Ascending aorta (tissue), 2 donors: ENCODE measurements at regions not wholly inside any gene's neighbourhood (a gene's known extent, or its start where the extent isn't known, plus 50 kb on each side); places are given as distances from the start of the nearest gene placed in this dataset.
"Not testable (repeated sequence)": the region's sequence is repeated elsewhere in the genome, so short reads cannot be mapped to it uniquely, and the experiment has no call there.

ENCODE experiments used
- DNase-seq, 2 donors: peaks; one replicate each; pipeline ENCODE4 v3.0.0-alpha.2; 2019; ENCODE audit warnings: low spot score in 2 of 2
- H3K27ac ChIP-seq, 2 donors: fragments of 200-600 bp; sonication (generic); one replicate each; pipeline ENCODE4 v1.5.1; 2016 to 2017; ENCODE audit warnings: mild to moderate bottlenecking in 1 of 2
- H3K27me3 ChIP-seq: fragments of 200-600 bp; sonication (generic); one replicate; pipeline ENCODE4 v1.5.1; 2017
- H3K36me3 ChIP-seq, 2 donors: fragments of 200-600 bp; sonication (generic); one replicate each; pipeline ENCODE4 v1.5.1; 2016
- H3K4me1 ChIP-seq, 2 donors: fragments of 200-600 bp; sonication (generic); one replicate each; pipeline ENCODE4 v1.5.1; 2016 to 2017; ENCODE audit warnings: mild to moderate bottlenecking in 1 of 2
- H3K4me3 ChIP-seq, 2 donors: fragments of 200-600 bp; sonication (generic); one replicate each; pipeline ENCODE4 v1.5.1; 2016 to 2017; ENCODE audit warnings: mild to moderate bottlenecking in 1 of 2
- H3K9me3 ChIP-seq, 2 donors: fragments of 200-600 bp; sonication (generic); one replicate each; pipeline ENCODE4 v1.5.1; 2016
- intact Hi-C: fragments of 100-400 bp; cut with DNase I; formaldehyde crosslinking; loops from one replicate; pipeline ENCODE4 v1.15.1; 2023
- TF ChIP-seq, protein P1 (sequence below), 3 experiments: fragments of 200-600 bp in 2 of 3; fragments of 450-650 bp in 1 of 3; sonication (generic) in 2 of 3; IDR thresholded peaks; one replicate each; pipeline ENCODE4 v1.5.1; 2016 to 2019; ENCODE audit warnings: antibody characterized with exemption in 3 of 3, mild to moderate bottlenecking in 1 of 3, moderate library complexity in 1 of 3

GRCh38 chr14:40371011-40371410, 938.8 kb upstream of the FBXO33 start:
- Histone ChIP-seq H3K9me3 (no peaks in the 10 kb centered on the region), H3K4me3 (no peak overlapping the region), H3K36me3 (no peaks in the 10 kb centered on the region), H3K27ac (no peak overlapping the region), H3K27me3 (no peaks in the 10 kb centered on the region), H3K4me1 (no peaks in the 10 kb centered on the region)
- TF ChIP-seq, protein P1, sequence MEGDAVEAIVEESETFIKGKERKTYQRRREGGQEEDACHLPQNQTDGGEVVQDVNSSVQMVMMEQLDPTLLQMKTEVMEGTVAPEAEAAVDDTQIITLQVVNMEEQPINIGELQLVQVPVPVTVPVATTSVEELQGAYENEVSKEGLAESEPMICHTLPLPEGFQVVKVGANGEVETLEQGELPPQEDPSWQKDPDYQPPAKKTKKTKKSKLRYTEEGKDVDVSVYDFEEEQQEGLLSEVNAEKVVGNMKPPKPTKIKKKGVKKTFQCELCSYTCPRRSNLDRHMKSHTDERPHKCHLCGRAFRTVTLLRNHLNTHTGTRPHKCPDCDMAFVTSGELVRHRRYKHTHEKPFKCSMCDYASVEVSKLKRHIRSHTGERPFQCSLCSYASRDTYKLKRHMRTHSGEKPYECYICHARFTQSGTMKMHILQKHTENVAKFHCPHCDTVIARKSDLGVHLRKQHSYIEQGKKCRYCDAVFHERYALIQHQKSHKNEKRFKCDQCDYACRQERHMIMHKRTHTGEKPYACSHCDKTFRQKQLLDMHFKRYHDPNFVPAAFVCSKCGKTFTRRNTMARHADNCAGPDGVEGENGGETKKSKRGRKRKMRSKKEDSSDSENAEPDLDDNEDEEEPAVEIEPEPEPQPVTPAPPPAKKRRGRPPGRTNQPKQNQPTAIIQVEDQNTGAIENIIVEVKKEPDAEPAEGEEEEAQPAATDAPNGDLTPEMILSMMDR (IDR thresholded peaks at IDR 0.05), result no peak
- intact Hi-C loops, result no loop called here
- no peak for DNase-seq

DNA sequence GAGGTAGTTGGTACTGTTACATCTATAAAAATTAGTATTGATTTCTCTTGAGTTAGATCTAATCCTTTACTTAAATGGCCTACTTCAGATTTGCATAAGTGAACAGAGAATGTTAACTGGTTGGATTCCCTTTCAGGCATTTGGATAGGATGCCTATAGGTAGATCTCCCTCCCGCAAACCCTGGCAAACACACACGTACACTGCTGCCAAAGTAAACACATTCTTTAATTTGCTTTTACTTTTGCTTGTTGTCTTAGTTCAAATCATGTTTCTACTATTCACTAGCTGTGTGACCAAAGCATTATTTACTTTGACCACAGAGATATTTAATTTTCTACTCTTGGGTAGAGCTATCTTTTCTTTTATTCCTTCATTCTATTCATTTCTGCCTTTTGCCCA, 936.1 kb upstream of the FBXO33 start:
- no peaks in the 10 kb centered on the region for H3K9me3 ChIP-seq
- intact Hi-C loops, result no loop called here
- H3K27ac ChIP-seq, result no peak overlapping the region
- no peaks in the 10 kb centered on the region for H3K36me3 ChIP-seq
- H3K4me3 ChIP-seq, result no peak overlapping the region
- TF ChIP-seq, protein P1 (IDR thresholded peaks at IDR 0.05), result no peak
- DNase-seq, result no peak
- H3K4me1 ChIP-seq, result no peaks in the 10 kb centered on the region
- H3K27me3 ChIP-seq, result no peaks in the 10 kb centered on the region

GRCh38 chr14:40367717-40368116, 935.5 kb upstream of the FBXO33 start:
- TF ChIP-seq, protein P1 (IDR thresholded peaks at IDR 0.05), result no peak
- Histone ChIP-seq H3K36me3 (no peaks in the 10 kb centered on the region), H3K9me3 (no peaks in the 10 kb centered on the region), H3K27ac (no peak overlapping the region), H3K27me3 (no peaks in the 10 kb centered on the region), H3K4me3 (no peak overlapping the region), H3K4me1 (no peaks in the 10 kb centered on the region)
- DNase-seq, result no peak
- intact Hi-C loops, result no loop called here

DNA sequence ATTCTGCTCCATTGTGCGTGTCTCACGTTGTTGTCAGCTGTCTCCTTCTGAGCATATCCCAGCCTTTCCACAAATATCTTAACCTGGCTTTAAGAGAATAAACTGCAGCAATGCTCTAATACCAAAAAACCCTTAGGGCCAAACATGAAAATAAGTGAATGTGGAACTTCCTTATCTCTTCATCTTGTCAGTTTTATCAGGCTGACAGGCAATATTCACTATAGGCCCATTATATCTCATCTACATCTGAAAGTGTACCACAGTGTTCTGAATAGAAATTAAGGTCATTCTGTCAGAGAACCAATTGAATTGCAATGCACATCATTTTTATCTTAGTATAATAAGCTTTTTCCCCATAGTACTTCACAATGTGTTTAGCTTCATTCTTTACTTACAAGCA, 933.1 kb upstream of the FBXO33 start:
- Histone ChIP-seq H3K27me3 (no peaks in the 10 kb centered on the region), H3K4me1 (no peaks in the 10 kb centered on the region), H3K4me3 (no peak overlapping the region), H3K9me3 (no peaks in the 10 kb centered on the region), H3K27ac (no peak overlapping the region), H3K36me3 (no peaks in the 10 kb centered on the region)
- no peak for DNase-seq
- TF ChIP-seq, protein P1 (IDR thresholded peaks at IDR 0.05), result no peak
- intact Hi-C loops, result no loop called here

- H3K27me3 ChIP-seq, result no peaks in the 10 kb centered on the region
- H3K4me3 ChIP-seq, result no peak overlapping the region
- no peaks in the 10 kb centered on the region for H3K9me3 ChIP-seq
- DNase-seq, result no peak
- no peak overlapping the region for H3K27ac ChIP-seq
- TF ChIP-seq, protein P1 (IDR thresholded peaks at IDR 0.05), result no peak
- no peaks in the 10 kb centered on the region for H3K36me3 ChIP-seq
- intact Hi-C loops, result no loop called here
- no peaks in the 10 kb centered on the region for H3K4me1 ChIP-seq
Measured at GRCh38 chr14:40362856-40363255, 930.6 kb upstream of the FBXO33 start.

DNA sequence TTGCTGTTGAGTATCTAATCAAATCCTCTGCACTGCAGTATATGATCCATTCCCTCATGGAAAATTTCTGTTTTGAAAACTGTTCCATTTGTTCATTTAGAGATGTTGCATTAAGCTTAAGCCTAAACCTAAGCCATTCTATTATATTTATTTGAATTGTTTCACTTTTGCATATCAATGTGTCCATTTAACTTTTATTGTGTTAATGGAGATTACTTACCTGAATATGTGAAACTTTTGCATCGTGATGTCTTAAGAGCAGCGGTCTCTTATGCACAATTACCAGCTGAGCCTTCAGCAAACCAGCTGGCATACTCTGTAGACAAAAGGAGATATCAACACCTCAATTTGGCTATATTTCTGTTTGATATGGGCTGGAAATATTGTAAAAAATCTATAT, 922.5 kb upstream of the FBXO33 start:
- H3K36me3 ChIP-seq, result no peaks in the 10 kb centered on the region
- DNase-seq, result no peak
- intact Hi-C loops, result no loop called here
- TF ChIP-seq, protein P1 (IDR thresholded peaks at IDR 0.05), result no peak
- H3K27ac ChIP-seq, result no peak overlapping the region
- H3K4me3 ChIP-seq, result no peak overlapping the region
- H3K27me3 ChIP-seq, result no peaks in the 10 kb centered on the region
- H3K4me1 ChIP-seq, result no peaks in the 10 kb centered on the region
- no peaks in the 10 kb centered on the region for H3K9me3 ChIP-seq

DNA sequence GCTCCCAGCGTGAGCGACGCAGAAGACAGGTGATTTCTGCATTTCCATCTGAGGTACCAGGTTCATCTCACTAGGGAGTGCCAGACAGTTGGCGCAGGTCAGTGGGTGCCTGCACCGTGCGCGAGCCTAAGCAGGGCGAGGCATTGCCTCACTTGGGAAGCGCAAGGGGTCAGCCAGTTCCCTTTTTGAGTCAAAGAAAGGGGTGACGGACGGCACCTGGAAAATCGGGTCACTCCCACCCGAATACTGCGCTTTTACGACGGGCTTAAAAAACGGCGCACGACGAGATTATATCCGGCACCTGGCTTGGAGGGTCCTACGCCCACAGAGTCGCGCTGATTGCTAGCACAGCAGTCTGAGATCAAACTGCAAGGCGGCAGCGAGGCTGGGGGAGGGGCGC, 915.9 kb upstream of the FBXO33 start:
- H3K27me3 ChIP-seq, H3K27ac ChIP-seq, H3K4me3 ChIP-seq, H3K36me3 ChIP-seq, intact Hi-C loops, H3K4me1 ChIP-seq, H3K9me3 ChIP-seq, DNase-seq: not testable (repeated sequence)
